OCI-LY1 (cell line): ENCODE measurements at regions not wholly inside any gene's neighbourhood (a gene's known extent, or its start where the extent isn't known, plus 50 kb on each side); places are given as distances from the start of the nearest gene placed in this dataset.
A peak's percentile ranks its signal among the peaks of the same experiment; 100 is the strongest.

Experiments used
- H2AFZ ChIP-seq: fragments of 200-600 bp; sonication (generic), shearing (Covaris generic); 2 replicates; pipeline ENCODE4 v1.6.0; 2014; ENCODE audit warnings: antibody characterized with exemption, mild to moderate bottlenecking, low read length
- H3F3A ChIP-seq: fragments of 200-600 bp; sonication (generic), shearing (Covaris generic); 2 replicates; pipeline ENCODE4 v1.6.0; 2014; ENCODE audit warnings: mild to moderate bottlenecking, antibody characterized with exemption, low read length, moderate library complexity; ENCODE audit not compliant: insufficient read depth
- H3K27ac ChIP-seq: fragments of 200-600 bp; sonication (generic); 2 replicates; pipeline ENCODE4 v1.5.1; 2014; ENCODE audit warnings: low read length, mixed run types, mild to moderate bottlenecking, low read depth; ENCODE audit not compliant: poor library complexity, severe bottlenecking
- H3K27me3 ChIP-seq: fragments of 200-600 bp; sonication (generic); 2 replicates; pipeline ENCODE4 v1.6.0; 2014; ENCODE audit warnings: antibody characterized with exemption, mild to moderate bottlenecking, low read length, moderate library complexity; ENCODE audit not compliant: insufficient read depth
- H3K36me3 ChIP-seq: fragments of 200-600 bp; sonication (generic); 2 replicates; pipeline ENCODE4 v1.6.1; 2014; ENCODE audit warnings: mild to moderate bottlenecking, antibody characterized with exemption, low read length, moderate library complexity, mixed read lengths; ENCODE audit not compliant: insufficient read depth
- H3K4me1 ChIP-seq: fragments of 200-600 bp; sonication (generic); 2 replicates; pipeline ENCODE4 v1.5.1; 2014; ENCODE audit warnings: mild to moderate bottlenecking, low read length, moderate library complexity; ENCODE audit not compliant: insufficient read depth, severe bottlenecking
- H3K4me2 ChIP-seq: fragments of 200-600 bp; sonication (generic), shearing (Covaris generic); 2 replicates; pipeline ENCODE4 v1.6.1; 2014; ENCODE audit warnings: low read length
- H3K4me3 ChIP-seq: fragments of 200-600 bp; sonication (generic); 2 replicates; pipeline ENCODE4 v1.5.1; 2014; ENCODE audit warnings: low read length, low read depth, mild to moderate bottlenecking, mixed read lengths; ENCODE audit not compliant: poor library complexity, severe bottlenecking
- H3K79me2 ChIP-seq: fragments of 200-600 bp; shearing (Covaris generic); 2 replicates; pipeline ENCODE4 v1.6.1; 2016; ENCODE audit warnings: mixed run types, low read length, mixed read lengths; ENCODE audit not compliant: insufficient read depth
- H3K9ac ChIP-seq: fragments of 200-600 bp; sonication (generic), shearing (Covaris generic); 2 replicates; pipeline ENCODE4 v1.6.1; 2014; ENCODE audit warnings: mild to moderate bottlenecking, low read length, mixed read lengths
- H3K9me2 ChIP-seq: fragments of 200-600 bp; sonication (generic), shearing (Covaris generic); 2 replicates; pipeline ENCODE4 v1.6.1; 2014; ENCODE audit warnings: low read depth, mild to moderate bottlenecking, low read length, mixed read lengths
- H3K9me3 ChIP-seq: fragments of 200-600 bp; shearing (Covaris generic); 2 replicates; pipeline ENCODE4 v1.6.1; 2014; ENCODE audit warnings: low read length, mixed read lengths
- H4K20me1 ChIP-seq: fragments of 200-600 bp; sonication (generic), shearing (Covaris generic); 2 replicates; pipeline ENCODE4 v1.6.0; 2016; ENCODE audit warnings: mild to moderate bottlenecking, low read length; ENCODE audit not compliant: insufficient read depth
- EZH2 ChIP-seq: fragments of 200-600 bp; sonication (generic), shearing (Covaris generic); IDR thresholded peaks from 2 replicates; pipeline ENCODE4 v1.8.0; 2017; ENCODE audit warnings: borderline replicate concordance, mixed run types, mild to moderate bottlenecking, antibody characterized with exemption, low read length, moderate library complexity, mixed read lengths
- TF ChIP-seq, protein P1 (sequence below): fragments of 200-600 bp; sonication (generic), shearing (Covaris generic); IDR thresholded peaks from 2 replicates; pipeline ENCODE4 v1.5.1; 2017; ENCODE audit warnings: mild to moderate bottlenecking, antibody characterized with exemption, low read length, moderate library complexity, mixed read lengths

GRCh38 chrX:40468033-40468846 is 112.5 kb upstream of the ATP6AP2 start:
- H3K9me2 ChIP-seq, result no peaks in the 10 kb centered on the region
- no peaks in the 10 kb centered on the region for H3K79me2 ChIP-seq
- TF ChIP-seq, protein P1, sequence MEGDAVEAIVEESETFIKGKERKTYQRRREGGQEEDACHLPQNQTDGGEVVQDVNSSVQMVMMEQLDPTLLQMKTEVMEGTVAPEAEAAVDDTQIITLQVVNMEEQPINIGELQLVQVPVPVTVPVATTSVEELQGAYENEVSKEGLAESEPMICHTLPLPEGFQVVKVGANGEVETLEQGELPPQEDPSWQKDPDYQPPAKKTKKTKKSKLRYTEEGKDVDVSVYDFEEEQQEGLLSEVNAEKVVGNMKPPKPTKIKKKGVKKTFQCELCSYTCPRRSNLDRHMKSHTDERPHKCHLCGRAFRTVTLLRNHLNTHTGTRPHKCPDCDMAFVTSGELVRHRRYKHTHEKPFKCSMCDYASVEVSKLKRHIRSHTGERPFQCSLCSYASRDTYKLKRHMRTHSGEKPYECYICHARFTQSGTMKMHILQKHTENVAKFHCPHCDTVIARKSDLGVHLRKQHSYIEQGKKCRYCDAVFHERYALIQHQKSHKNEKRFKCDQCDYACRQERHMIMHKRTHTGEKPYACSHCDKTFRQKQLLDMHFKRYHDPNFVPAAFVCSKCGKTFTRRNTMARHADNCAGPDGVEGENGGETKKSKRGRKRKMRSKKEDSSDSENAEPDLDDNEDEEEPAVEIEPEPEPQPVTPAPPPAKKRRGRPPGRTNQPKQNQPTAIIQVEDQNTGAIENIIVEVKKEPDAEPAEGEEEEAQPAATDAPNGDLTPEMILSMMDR, result peak; percentile 35; the same call in 1 of the 2 replicates
- no peak for TF ChIP-seq EZH2
- no peak overlapping the region for H3K4me3 ChIP-seq
- H3K9me3 ChIP-seq, result no peaks in the 10 kb centered on the region
- H3K27ac ChIP-seq, result no peak overlapping the region
- H4K20me1 ChIP-seq, result no peaks in the 10 kb centered on the region
- no peaks in the 10 kb centered on the region for H3K27me3 ChIP-seq
- H3K9ac ChIP-seq, result no peak overlapping the region
- no peaks in the 10 kb centered on the region for H3F3A ChIP-seq
- H2AFZ ChIP-seq, result no peak overlapping the region
- H3K4me1 ChIP-seq, result peaks cover 5% of the 10 kb centered on the region
- no peaks in the 10 kb centered on the region for H3K36me3 ChIP-seq
- H3K4me2 ChIP-seq, result no peak overlapping the region

DNA sequence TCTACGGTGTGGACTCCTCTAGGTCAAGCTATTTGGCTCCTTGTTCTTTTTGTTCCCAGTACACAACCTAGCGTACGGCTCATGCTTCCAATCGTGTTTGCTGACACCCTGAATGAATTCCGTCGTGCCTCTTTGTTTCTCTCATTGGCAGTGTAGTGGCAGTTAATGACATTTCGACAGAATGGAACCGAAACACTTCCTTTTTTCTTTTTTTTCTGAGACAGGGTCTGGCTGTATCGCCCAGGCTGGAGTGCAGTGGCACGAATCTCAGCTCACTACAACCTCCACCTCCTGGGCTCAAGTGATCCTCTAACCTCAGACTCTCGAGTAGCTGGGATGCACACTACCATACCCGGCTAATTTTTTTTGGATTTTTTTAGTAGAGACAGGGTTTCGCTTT is 113.3 kb upstream of the ATP6AP2 start:
- Histone ChIP-seq H3K27me3 (no peaks in the 10 kb centered on the region), H3K9ac (no peak overlapping the region), H3K4me3 (no peak overlapping the region), H2AFZ (no peak overlapping the region), H4K20me1 (no peaks in the 10 kb centered on the region), H3K4me2 (no peak overlapping the region), H3K4me1 (peaks cover 5% of the 10 kb centered on the region), H3K27ac (no peak overlapping the region), H3K9me3 (no peaks in the 10 kb centered on the region), H3K79me2 (no peaks in the 10 kb centered on the region), H3K36me3 (no peaks in the 10 kb centered on the region), H3K9me2 (no peaks in the 10 kb centered on the region), H3F3A (no peaks in the 10 kb centered on the region)
- TF ChIP-seq, protein P1, result no peak
- TF ChIP-seq EZH2, result no peak

DNA sequence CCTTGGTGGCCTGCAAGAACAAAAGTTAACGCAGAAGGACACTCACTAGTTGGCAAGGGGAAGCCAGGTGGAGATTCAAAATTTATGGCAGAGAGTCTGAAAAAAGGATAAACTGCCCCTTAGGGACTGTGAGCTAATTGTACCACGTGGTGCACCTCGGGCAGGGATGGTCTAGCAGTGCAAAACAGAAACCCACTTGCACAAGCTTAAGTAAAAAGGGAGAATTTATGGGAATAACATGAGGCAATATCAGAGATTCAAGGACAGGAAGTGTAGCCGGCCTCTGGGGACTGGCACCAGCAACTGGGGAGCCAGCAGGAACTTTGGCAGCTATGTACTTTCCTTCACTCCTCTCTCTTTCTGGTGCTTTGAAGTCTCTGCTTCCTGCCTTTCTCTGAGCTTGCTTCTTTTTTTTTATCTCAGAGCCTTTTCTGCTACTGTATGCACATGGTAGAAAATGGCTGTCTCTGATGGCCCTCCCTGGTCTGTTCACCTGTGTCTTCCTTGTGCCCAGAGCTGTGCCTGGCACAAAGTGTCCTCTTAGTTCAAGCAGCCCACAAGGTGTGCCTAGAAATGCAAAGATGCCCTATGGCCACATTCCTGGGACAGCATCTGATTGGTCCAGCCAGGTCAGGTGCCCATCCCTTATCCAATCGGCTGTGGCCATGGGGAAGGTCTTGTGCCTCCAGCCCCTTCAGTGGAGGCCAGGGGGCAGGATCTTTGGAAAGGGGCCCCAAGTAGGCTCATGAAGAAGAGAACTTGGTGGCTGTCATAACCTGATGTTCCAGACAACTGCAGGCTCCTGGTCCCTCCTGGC is 114.8 kb upstream of the ATP6AP2 start:
- H3K4me2 ChIP-seq, result no peak overlapping the region
- H2AFZ ChIP-seq, result no peak overlapping the region
- no peak overlapping the region for H3K4me3 ChIP-seq
- H3K36me3 ChIP-seq, result no peaks in the 10 kb centered on the region
- H3K9ac ChIP-seq, result no peak overlapping the region
- H3K27ac ChIP-seq, result no peak overlapping the region
- H3F3A ChIP-seq, result no peaks in the 10 kb centered on the region
- H3K9me2 ChIP-seq, result no peaks in the 10 kb centered on the region
- H3K79me2 ChIP-seq, result no peaks in the 10 kb centered on the region
- H4K20me1 ChIP-seq, result no peaks in the 10 kb centered on the region
- TF ChIP-seq, protein P1, result no peak
- TF ChIP-seq EZH2, result no peak
- no peaks in the 10 kb centered on the region for H3K27me3 ChIP-seq
- H3K9me3 ChIP-seq, result no peaks in the 10 kb centered on the region
- no peaks in the 10 kb centered on the region for H3K4me1 ChIP-seq
